Endothelial cell of umbilical vein (primary cell): ENCODE measurements at regions not wholly inside any gene's neighbourhood (a gene's known extent, or its start where the extent isn't known, plus 50 kb on each side); places are given as distances from the start of the nearest gene placed in this dataset.
A peak's percentile ranks its signal among the peaks of the same experiment; 100 is the strongest.

Source experiments
- BruUV-seq: library from RNA; stranded (reverse); fragments of 400-500 nt; replicated peaks from 2 replicates; lab custom pipeline; 2021; lab: Mats Ljungman, UMichigan
- CTCF ChIA-PET: fragments of 300-600, 350-600 bp; sonication (Branson Sonifier 250); formaldehyde crosslinking; loops from one replicate; lab custom pipeline; 2021; ENCODE audit warnings: antibody characterized with exemption, inconsistent platforms; lab: Charles Lee
- POLR2A ChIA-PET: fragments of 300-600, 350-600 bp; sonication (Branson Sonifier 250); formaldehyde crosslinking; loops from one replicate; lab custom pipeline; 2021; ENCODE audit warnings: antibody characterized with exemption, inconsistent platforms; lab: Charles Lee
- DNase-seq: peaks from one replicate; pipeline ENCODE4 v3.0.0-alpha.2; 2011; ENCODE audit warnings: low read depth, low spot score
- FAIRE-seq: peaks from 2 replicates; lab custom pipeline; 2011; peaks lifted over from hg19 to GRCh38; lab: Jason Lieb, UNC
- H2AFZ ChIP-seq: 2 replicates; pipeline ENCODE4 v1.6.0; 2012; ENCODE audit warnings: low read depth, low read length, control low read depth, inconsistent platforms
- H3K27ac ChIP-seq: 2 replicates; pipeline ENCODE4 v1.5.1; 2011; ENCODE audit warnings: low read depth, mild to moderate bottlenecking, control low read depth, low read length, moderate library complexity; ENCODE audit not compliant: insufficient read depth
- H3K27me3 ChIP-seq, 2 experiments: 2 replicates each; pipeline versions ENCODE4 v1.6.0 to v1.6.1; 2011; ENCODE audit warnings: low read length in 2 of 2, mixed read lengths in 1 of 2; ENCODE audit not compliant: control insufficient read depth in 2 of 2, insufficient read depth in 2 of 2
- H3K36me3 ChIP-seq, 2 experiments: 2 replicates in 1 of 2; 3 replicates in 1 of 2; pipeline ENCODE4 v1.5.1; 2011; ENCODE audit warnings: low read length in 2 of 2, mild to moderate bottlenecking in 1 of 2, moderate library complexity in 1 of 2; ENCODE audit not compliant: control insufficient read depth in 2 of 2, insufficient read depth in 2 of 2; ENCODE audit errors: extremely low read depth in 1 of 2
- H3K4me1 ChIP-seq: 3 replicates; pipeline ENCODE4 v1.5.1; 2011; ENCODE audit warnings: mild to moderate bottlenecking, low read length; ENCODE audit not compliant: control insufficient read depth, insufficient read depth; ENCODE audit errors: extremely low read depth
- H3K4me2 ChIP-seq: 2 replicates; pipeline ENCODE4 v1.6.1; 2011; ENCODE audit warnings: low read length, control low read depth, mixed read lengths; ENCODE audit not compliant: insufficient read depth
- H3K4me3 ChIP-seq, 3 experiments: fragments of 200-600 bp in 1 of 3; sonication (generic), shearing (Covaris generic) in 1 of 3; replicated peaks in 1 of 3; 2 replicates each; pipeline ENCODE4 v1.5.1; 2011 to 2016; ENCODE audit warnings: control low read depth in 3 of 3, low read length in 3 of 3, mild to moderate bottlenecking in 2 of 3, inconsistent platforms in 1 of 3, low read depth in 1 of 3, moderate library complexity in 1 of 3; ENCODE audit not compliant: insufficient read depth in 1 of 3
- H3K79me2 ChIP-seq: 2 replicates; pipeline ENCODE4 v1.6.0; 2012; ENCODE audit warnings: low read length, inconsistent platforms; ENCODE audit not compliant: control insufficient read depth, insufficient read depth
- H3K9ac ChIP-seq: replicated peaks from 2 replicates; pipeline ENCODE3; 2011; ENCODE audit warnings: low read length, control low read depth; ENCODE audit not compliant: insufficient read depth; ENCODE audit errors: extremely low read depth
- H3K9me1 ChIP-seq: replicated peaks from 3 replicates; pipeline ENCODE4 v1.6.0; 2011; ENCODE audit warnings: mild to moderate bottlenecking, low read length; ENCODE audit not compliant: control insufficient read depth, insufficient read depth; ENCODE audit errors: extremely low read depth
- H3K9me3 ChIP-seq: replicated peaks from 2 replicates; pipeline ENCODE4 v1.5.1; 2012; ENCODE audit warnings: low read length, inconsistent platforms; ENCODE audit not compliant: control insufficient read depth, insufficient read depth
- H4K20me1 ChIP-seq: replicated peaks from 2 replicates; pipeline ENCODE3; 2011; ENCODE audit warnings: mild to moderate bottlenecking, low read length; ENCODE audit not compliant: control insufficient read depth, insufficient read depth; ENCODE audit errors: extremely low read depth
- CTCF ChIP-seq, 2 donors: IDR thresholded peaks; 1 replicate in 1 of 2; 2 replicates in 1 of 2; pipeline ENCODE4 v1.5.1; 2011; ENCODE audit warnings: low read length in 2 of 2, mild to moderate bottlenecking in 2 of 2, moderate library complexity in 2 of 2, control low read depth in 1 of 2, inconsistent platforms in 1 of 2, low read depth in 1 of 2; ENCODE audit not compliant: insufficient read depth in 1 of 2; ENCODE audit errors: extremely low read depth in 1 of 2
- EZH2 ChIP-seq: IDR thresholded peaks from 2 replicates; pipeline ENCODE4 v1.6.1; 2012; ENCODE audit warnings: borderline replicate concordance, low read depth, mild to moderate bottlenecking, moderate library complexity, low read length, inconsistent platforms; ENCODE audit not compliant: severe bottlenecking
- FOS ChIP-seq: IDR thresholded peaks from 2 replicates; pipeline ENCODE4 v1.6.1; 2011; ENCODE audit warnings: mild to moderate bottlenecking, low read length, moderate library complexity, borderline replicate concordance; ENCODE audit not compliant: insufficient read depth
- GATA2 ChIP-seq: IDR thresholded peaks from 2 replicates; pipeline ENCODE4 v1.7.0; 2011; ENCODE audit warnings: low read depth, mild to moderate bottlenecking, moderate library complexity, mixed read lengths, low read length; ENCODE audit not compliant: insufficient read length, insufficient read depth
- JUN ChIP-seq: IDR thresholded peaks from 2 replicates; pipeline ENCODE4 v1.6.1; 2011; ENCODE audit warnings: borderline replicate concordance, low read depth; ENCODE audit not compliant: insufficient read length, insufficient read depth
- MAX ChIP-seq: IDR thresholded peaks from 2 replicates; pipeline ENCODE4 v1.6.1; 2011; ENCODE audit not compliant: insufficient read depth, insufficient read length
- MYC ChIP-seq: IDR thresholded peaks from one replicate; pipeline ENCODE4 v1.6.1; 2011; ENCODE audit warnings: mild to moderate bottlenecking, low read depth, low read length
- POLR2A ChIP-seq: IDR thresholded peaks from 2 replicates; pipeline ENCODE4 v1.6.1; 2012; ENCODE audit warnings: low read depth, mild to moderate bottlenecking, control low read depth, low read length
- POLR2AphosphoS5 ChIP-seq: IDR thresholded peaks from 2 replicates; pipeline ENCODE4 v1.6.1; 2012; ENCODE audit warnings: low read depth, mild to moderate bottlenecking, control low read depth, low read length, moderate library complexity; ENCODE audit not compliant: insufficient read depth
- dilution Hi-C: fragments of 300-500 bp; cut with MboI; formaldehyde crosslinking; loops from one replicate; pipeline ENCODE4 v1.15.0; 2019; ENCODE audit warnings: low sequenced_read_pairs; ENCODE audit not compliant: extremely low pct_ligation_motif_present
- intact Hi-C: fragments of 100-400 bp; cut with micrococcal nuclease; formaldehyde crosslinking; loops from one replicate; pipeline ENCODE4 v1.10.0; 2022

DNA sequence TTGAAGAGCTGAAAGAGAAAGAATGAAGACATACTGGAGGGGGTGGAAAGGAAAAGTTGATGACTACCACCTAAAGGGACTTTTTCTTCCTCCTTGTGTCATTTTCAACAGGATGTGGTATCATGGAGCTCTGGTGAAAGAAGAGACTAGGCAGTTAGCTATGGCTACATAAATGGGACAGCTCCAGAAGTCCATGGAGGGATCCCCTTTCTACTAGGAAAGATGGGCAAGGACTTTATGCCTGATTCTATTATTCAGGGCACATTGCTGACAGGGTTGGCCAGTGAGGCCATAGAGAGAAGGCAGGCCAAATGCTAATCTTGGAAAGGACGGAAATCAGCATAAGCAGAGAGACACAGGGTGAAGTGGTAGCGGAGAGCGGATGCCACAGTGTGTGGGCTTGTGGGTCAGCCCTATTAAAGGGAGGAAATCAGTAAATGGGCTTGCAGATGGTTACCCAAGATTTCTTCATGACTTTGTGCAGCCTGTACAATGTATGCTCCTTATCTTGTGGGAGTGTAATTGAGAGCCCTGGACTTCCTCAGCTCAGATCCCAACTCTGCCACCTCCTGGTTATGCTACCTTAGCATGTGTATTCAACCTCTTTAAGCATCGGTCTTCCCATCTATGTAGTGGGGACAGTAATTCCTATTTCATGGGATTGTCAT is 77.4 kb upstream of the TMEM170B start:
- Histone ChIP-seq H3K79me2 (no peaks in the 10 kb centered on the region), H3K27ac (no peak overlapping the region), H3K4me3 (no peak overlapping the region), H3K9ac (no peak overlapping the region), H3K36me3 (no peaks in the 10 kb centered on the region), H4K20me1 (no peaks in the 10 kb centered on the region), H3K4me1 (no peaks in the 10 kb centered on the region), H3K4me2 (no peak overlapping the region), H3K27me3 (no peaks in the 10 kb centered on the region), H3K9me1 (no peaks in the 10 kb centered on the region), H2AFZ (no peak overlapping the region), H3K9me3 (no peaks in the 10 kb centered on the region)
- ChIA-PET POLR2A (no interaction called here), CTCF (interaction anchor here (0.7 to 1.8 kb wide), 6 partner anchors 9 to 316 kb away, joined by 3 to 6 read pairs (median 4); no protein-coding TSS in a partner anchor)
- intact Hi-C loops = no loop called here
- no peak for FAIRE-seq
- dilution Hi-C loops = no loop called here
- no peak for TF ChIP-seq POLR2A
- TF ChIP-seq MAX = no peak
- BruUV-seq = no TSS peak
- DNase-seq = peak; percentile 21

DNA sequence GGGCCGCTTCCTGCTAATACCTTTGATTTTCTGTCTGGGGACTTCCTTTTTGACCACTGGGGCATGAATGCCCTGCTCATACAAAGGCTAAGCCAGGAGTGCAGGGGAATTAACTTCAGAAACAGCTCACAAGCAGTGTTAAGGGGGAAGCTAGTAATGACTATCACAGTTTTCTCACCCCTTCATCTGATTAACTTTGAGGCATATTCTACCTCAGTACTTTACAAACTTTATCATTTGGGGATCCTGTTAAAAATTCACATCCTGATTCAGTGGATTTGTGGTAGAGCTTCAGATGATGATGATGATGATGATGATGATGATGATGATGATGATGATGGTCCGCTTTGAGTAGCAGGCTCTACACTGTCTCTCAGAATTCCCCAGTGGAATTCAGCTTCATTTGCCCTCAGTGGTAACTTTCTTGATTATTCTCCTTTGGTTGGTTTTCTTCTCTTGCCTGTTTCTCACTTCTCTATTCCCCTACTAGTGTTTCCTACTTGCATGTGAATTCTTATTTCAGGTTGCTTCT is 78.4 kb upstream of the TMEM170B start:
- FAIRE-seq = no peak
- no TSS peak for BruUV-seq

More for the DNA sequence above, 78.4 kb upstream of the TMEM170B start:
- Histone ChIP-seq H3K79me2 (no peaks in the 10 kb centered on the region), H3K27me3 (no peaks in the 10 kb centered on the region), H3K4me3 (no peak overlapping the region), H2AFZ (no peak overlapping the region), H3K4me1 (no peaks in the 10 kb centered on the region), H4K20me1 (no peaks in the 10 kb centered on the region), H3K9ac (no peak overlapping the region), H3K9me3 (no peaks in the 10 kb centered on the region), H3K4me2 (no peak overlapping the region), H3K36me3 (no peaks in the 10 kb centered on the region), H3K27ac (no peak overlapping the region), H3K9me1 (no peaks in the 10 kb centered on the region)
- DNase-seq = no peak
- ChIA-PET CTCF (interaction anchor here (1.2 to 1.3 kb wide), 2 partner anchors 143 to 216 kb away, joined by 3 read pairs; no protein-coding TSS in a partner anchor), POLR2A (no interaction called here)
- dilution Hi-C loops = no loop called here
- TF ChIP-seq CTCF (IDR thresholded peaks at IDR 0.05; ENCODE audit: extremely low read depth in 1 of 2, insufficient read depth in 1 of 2, low read depth in 1 of 2, low read length in 2 of 2) (no peak), GATA2 (no peak), FOS (no peak), EZH2 (no peak), JUN (no peak), MYC (no peak), POLR2AphosphoS5 (no peak), POLR2A (no peak), MAX (no peak)
- intact Hi-C loops = no loop called here
